NCI-H2029 treated with DMSO at 0.1 percent for 48 hours (cell line): ENCODE measurements at regions not wholly inside any gene's neighbourhood (a gene's known extent, or its start where the extent isn't known, plus 50 kb on each side); places are given as distances from the start of the nearest gene placed in this dataset.
A peak's percentile ranks its signal among the peaks of the same experiment; 100 is the strongest.

Experiments used
- DNase-seq: peaks from one replicate; lab custom pipeline; 2025; lab: John Stamatoyannopoulos, UW

GRCh38 chr9:135341612-135342169 is 137.9 kb upstream of the PPP1R26 start:
- DNase-seq = no peak

- no peak for DNase-seq
These were observed 137.1 kb upstream of the PPP1R26 start for GRCh38 chr9:135342206-135343130.

GRCh38 chr9:135343136-135343535 is 136.4 kb upstream of the PPP1R26 start:
- no peak for DNase-seq

- peak; percentile 4 for DNase-seq
These were observed 135.6 kb upstream of the PPP1R26 start for GRCh38 chr9:135343837-135344522.

- DNase-seq = no peak
These were observed 135.1 kb upstream of the PPP1R26 start for GRCh38 chr9:135344523-135344901.

GRCh38 chr9:135344915-135345500 is 134.6 kb upstream of the PPP1R26 start:
- no peak for DNase-seq

GRCh38 chr9:135345775-135346433 is 133.7 kb upstream of the PPP1R26 start:
- no peak for DNase-seq

- DNase-seq = no peak
These were observed 133.0 kb upstream of the PPP1R26 start for GRCh38 chr9:135346438-135347050.

GRCh38 chr9:135347461-135347860 is 132.1 kb upstream of the PPP1R26 start:
- no peak for DNase-seq

- no peak for DNase-seq
These were observed 131.3 kb upstream of the PPP1R26 start for GRCh38 chr9:135348076-135348787.

- DNase-seq = no peak
These were observed 130.8 kb upstream of the PPP1R26 start for GRCh38 chr9:135348788-135349150.

- no peak for DNase-seq
These were observed 130.2 kb upstream of the PPP1R26 start for GRCh38 chr9:135349212-135350002.

- DNase-seq = no peak
These were observed 129.6 kb upstream of the PPP1R26 start for GRCh38 chr9:135350003-135350315.

GRCh38 chr9:135353935-135354334 is 125.6 kb upstream of the PPP1R26 start:
- no peak for DNase-seq

- DNase-seq = no peak
These were observed 124.0 kb upstream of the PPP1R26 start for GRCh38 chr9:135355521-135356011.

- DNase-seq = no peak
These were observed 123.6 kb upstream of the PPP1R26 start for GRCh38 chr9:135356021-135356420.

- no peak for DNase-seq
These were observed 122.8 kb upstream of the PPP1R26 start for GRCh38 chr9:135356796-135357195.

GRCh38 chr9:135357863-135358551 is 121.6 kb upstream of the PPP1R26 start:
- no peak for DNase-seq

GRCh38 chr9:135358552-135358940 is 121.0 kb upstream of the PPP1R26 start:
- DNase-seq = no peak

GRCh38 chr9:135359764-135360163 is 119.8 kb upstream of the PPP1R26 start:
- DNase-seq = no peak
